ENCODE measurements at regions not wholly inside any gene's neighbourhood (a gene's known extent, or its start where the extent isn't known, plus 50 kb on each side); places are given as distances from the start of the nearest gene placed in this dataset.

- FAIRE-seq (no peak), DNase-seq (ENCODE audit: insufficient read length, low spot score) (no peak)
Observed at GRCh38 chr6:7042654-7043545, 64.9 kb upstream of the RREB1 start.

GRCh38 chr6:7045331-7045730 is 62.4 kb upstream of the RREB1 start:
- FAIRE-seq = no peak
- DNase-seq (ENCODE audit: insufficient read length, low spot score) = no peak

GRCh38 chr6:7045746-7046145 is 62.0 kb upstream of the RREB1 start:
- no peak for FAIRE-seq

DNA sequence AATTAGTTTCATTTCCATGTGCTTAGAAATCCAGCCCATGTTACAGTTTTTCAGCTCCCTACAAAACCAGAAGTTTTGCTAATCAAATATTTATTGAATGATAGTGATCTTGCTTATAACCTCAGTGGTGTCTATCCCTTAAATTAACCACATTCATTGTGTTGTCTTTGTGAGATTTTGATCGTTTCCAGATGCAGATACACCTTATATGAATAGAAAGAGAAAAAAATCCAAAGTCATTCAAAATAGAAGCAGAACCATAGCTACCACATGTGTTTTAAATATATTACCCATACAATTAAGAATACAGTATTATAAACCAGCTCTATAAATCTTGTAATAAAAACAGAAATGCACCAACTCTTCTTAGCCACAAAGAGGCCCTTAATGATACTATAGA is 60.6 kb upstream of the RREB1 start:
- DNase-seq (ENCODE audit: insufficient read length, low spot score) = no peak
- no peak for FAIRE-seq

More at GRCh38 chr6:7045746-7046145, 62.0 kb upstream of the RREB1 start:
- DNase-seq (ENCODE audit: insufficient read length, low spot score) = no peak

DNA sequence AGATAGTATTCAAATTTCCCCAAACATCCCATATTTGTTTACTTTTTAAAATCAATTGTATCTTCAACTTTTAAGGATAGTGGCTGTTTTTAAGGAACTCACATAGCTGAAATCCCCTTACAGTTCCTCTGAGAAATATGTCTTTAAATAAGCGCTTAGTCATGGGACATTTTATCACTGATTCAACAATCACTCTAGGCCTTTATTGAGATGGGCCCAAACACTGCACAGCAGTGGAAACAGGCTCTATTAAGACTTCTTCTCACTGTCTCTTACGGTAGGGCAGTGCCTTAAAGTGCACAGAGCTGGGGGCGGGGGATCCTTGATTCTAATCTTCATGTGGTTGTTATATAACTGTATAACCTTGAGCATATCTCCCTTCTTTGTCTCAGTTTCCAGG is 59.8 kb upstream of the RREB1 start:
- FAIRE-seq = no peak

DNA sequence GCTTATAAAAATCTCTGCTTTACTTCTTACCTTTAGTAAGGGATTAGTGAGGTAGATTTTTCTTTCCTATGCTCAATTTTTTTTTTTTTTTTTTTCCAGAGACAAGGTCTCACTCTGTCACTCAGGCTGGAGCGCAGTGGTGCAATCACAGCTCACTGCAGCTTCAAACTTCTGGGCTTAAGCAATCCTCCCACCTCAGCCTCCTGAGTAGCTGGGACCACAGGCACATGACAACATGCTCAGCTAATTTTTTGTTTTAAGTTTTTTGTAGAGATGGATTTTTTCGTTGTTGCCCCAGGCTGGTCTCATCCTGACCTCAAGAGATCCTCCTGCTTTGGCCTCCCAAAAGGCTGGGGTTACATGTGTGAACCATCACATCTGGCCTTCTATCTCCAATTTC is 58.9 kb upstream of the RREB1 start:
- no peak for FAIRE-seq
- DNase-seq (ENCODE audit: insufficient read length, low spot score) = no peak

More for the DNA sequence above, 59.8 kb upstream of the RREB1 start:
- DNase-seq (ENCODE audit: insufficient read length, low spot score) = no peak

DNA sequence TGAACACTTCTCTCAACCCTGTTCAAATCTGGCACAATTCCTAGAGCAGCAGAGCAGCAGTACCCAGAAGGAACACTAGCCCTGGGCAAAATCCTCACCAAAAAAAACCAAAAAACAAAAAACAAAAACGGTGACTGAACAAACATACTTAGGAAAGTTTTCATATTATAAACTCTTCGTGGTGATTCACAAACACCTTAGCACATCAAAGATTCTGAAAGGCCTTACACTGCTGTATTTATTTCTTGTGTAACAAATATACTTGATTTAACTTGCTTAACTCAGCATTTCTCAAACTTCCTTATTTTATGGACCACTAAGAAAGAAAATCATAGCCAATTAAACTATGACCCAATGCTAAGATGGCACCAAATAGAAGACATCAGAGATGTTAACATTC is 57.8 kb upstream of the RREB1 start:
- FAIRE-seq = no peak
- DNase-seq (ENCODE audit: insufficient read length, low spot score) = no peak

GRCh38 chr6:7050872-7051779 is 56.6 kb upstream of the RREB1 start:
- FAIRE-seq = no peak
- DNase-seq (ENCODE audit: insufficient read length, low spot score) = no peak

- FAIRE-seq (no peak), DNase-seq (ENCODE audit: insufficient read length, low spot score) (peak; percentile 44)
Observed at GRCh38 chr6:7051780-7052442, 55.9 kb upstream of the RREB1 start.

DNA sequence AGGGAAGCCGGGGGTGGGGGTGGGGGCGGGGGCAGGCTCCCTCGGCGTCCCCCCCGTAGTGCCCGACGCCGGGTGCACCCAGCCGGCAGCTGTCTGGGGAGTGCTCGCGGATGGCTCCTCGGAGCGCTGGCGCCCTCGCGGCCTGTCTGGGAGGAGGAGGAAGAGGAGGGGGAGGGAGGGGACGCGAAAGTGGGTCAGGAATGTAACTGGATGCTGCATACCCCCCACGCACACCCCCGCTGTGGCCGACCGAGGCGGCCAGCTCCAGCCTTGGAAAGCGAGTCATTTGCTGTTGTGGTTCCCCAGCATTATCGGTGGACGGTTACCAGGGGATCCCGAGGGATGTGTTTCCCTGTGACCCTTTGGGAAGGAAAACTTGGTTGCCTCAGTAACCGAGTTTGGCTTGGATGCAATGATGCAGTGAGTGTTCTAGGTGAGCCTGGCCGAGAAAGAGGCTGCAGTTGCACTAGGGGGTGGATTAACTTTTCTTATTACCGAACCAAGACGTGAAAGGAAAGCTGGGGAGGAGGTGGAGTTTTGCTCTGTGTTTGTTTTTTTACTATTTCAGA is 55.2 kb upstream of the RREB1 start:
- FAIRE-seq (no peak), DNase-seq (ENCODE audit: insufficient read length, low spot score) (no peak)

DNA sequence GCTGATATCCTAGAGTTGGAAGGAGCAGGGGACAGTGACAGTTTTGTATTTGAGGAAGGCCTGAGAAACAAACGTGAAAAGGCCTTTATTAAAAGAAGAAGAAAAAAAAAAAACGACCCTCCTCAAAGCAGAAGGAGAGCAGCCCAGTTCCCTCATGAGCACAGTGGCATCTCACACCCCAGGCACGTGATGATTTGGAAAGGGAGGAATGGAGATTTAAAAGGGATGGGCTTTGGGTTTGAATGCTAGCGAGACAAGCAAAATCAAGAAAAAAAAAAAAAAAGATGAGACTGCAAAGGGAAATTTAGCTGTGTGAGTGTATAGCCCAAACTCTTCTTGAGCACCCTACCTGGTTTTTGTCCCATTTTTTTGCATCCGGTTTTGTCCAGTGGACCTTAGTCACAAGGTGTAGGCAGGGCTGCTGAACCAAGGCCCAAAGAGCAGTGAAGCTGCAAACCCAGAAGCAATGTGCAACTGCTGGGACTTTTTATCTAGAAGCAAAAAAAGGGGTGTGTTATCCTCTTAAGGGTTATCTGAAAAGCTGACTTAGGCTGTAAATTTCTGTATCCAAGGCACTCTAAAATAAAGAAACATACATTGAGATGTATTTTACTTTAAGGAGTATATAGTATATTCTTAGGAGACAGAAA is 54.5 kb upstream of the RREB1 start:
- FAIRE-seq (no peak), DNase-seq (ENCODE audit: insufficient read length, low spot score) (no peak)

Measured in GM19239 (cell line).